Gastroesophageal sphincter (tissue), 3 donors: ENCODE measurements at regions not wholly inside any gene's neighbourhood (a gene's known extent, or its start where the extent isn't known, plus 50 kb on each side); places are given as distances from the start of the nearest gene placed in this dataset.
"Not testable (repeated sequence)": the region's sequence is repeated elsewhere in the genome, so short reads cannot be mapped to it uniquely, and the experiment has no call there.

Experiments used
- EP300 ChIP-seq: sonication (generic); formaldehyde crosslinking; IDR thresholded peaks from one replicate; pipeline ENCODE4 v1.6.1; 2017; ENCODE audit warnings: antibody characterized with exemption, mild to moderate bottlenecking
- TF ChIP-seq, protein P1 (sequence below), 4 experiments: fragments of 200-600 bp in 2 of 4; fragments of 450-650 bp in 2 of 4; sonication (generic) in 1 of 4; IDR thresholded peaks; one replicate each; pipeline ENCODE4 v1.5.1; 2017 to 2019; ENCODE audit warnings: antibody characterized with exemption in 4 of 4, mild to moderate bottlenecking in 2 of 4, moderate library complexity in 2 of 4

DNA sequence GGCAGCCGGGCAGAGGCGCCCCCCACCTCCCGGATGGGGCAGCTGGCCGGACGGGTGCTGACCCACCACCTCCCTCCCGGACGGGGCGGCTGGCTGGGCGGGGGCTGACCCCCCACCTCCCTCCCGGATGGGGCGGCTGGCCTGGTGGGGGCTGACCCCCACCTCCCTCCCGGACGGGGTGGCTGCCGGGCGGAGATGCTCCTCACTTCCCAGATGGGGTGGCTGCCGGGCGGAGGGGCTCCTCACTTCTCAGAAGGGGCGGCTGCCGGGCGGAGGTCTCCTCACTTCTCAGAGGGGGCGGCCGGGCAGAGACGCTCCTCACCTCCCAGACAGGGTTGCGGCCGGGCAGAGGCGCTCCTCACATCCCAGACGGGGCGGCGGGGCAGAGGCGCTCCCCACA lies 1654.1 kb downstream of the STIM2 start:
- TF ChIP-seq, protein P1, sequence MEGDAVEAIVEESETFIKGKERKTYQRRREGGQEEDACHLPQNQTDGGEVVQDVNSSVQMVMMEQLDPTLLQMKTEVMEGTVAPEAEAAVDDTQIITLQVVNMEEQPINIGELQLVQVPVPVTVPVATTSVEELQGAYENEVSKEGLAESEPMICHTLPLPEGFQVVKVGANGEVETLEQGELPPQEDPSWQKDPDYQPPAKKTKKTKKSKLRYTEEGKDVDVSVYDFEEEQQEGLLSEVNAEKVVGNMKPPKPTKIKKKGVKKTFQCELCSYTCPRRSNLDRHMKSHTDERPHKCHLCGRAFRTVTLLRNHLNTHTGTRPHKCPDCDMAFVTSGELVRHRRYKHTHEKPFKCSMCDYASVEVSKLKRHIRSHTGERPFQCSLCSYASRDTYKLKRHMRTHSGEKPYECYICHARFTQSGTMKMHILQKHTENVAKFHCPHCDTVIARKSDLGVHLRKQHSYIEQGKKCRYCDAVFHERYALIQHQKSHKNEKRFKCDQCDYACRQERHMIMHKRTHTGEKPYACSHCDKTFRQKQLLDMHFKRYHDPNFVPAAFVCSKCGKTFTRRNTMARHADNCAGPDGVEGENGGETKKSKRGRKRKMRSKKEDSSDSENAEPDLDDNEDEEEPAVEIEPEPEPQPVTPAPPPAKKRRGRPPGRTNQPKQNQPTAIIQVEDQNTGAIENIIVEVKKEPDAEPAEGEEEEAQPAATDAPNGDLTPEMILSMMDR (IDR thresholded peaks at IDR 0.05): not testable (repeated sequence)
- not testable (repeated sequence) for TF ChIP-seq EP300
